ENCODE measurements at regions not wholly inside any gene's neighbourhood (a gene's known extent, or its start where the extent isn't known, plus 50 kb on each side); places are given as distances from the start of the nearest gene placed in this dataset.

DNA sequence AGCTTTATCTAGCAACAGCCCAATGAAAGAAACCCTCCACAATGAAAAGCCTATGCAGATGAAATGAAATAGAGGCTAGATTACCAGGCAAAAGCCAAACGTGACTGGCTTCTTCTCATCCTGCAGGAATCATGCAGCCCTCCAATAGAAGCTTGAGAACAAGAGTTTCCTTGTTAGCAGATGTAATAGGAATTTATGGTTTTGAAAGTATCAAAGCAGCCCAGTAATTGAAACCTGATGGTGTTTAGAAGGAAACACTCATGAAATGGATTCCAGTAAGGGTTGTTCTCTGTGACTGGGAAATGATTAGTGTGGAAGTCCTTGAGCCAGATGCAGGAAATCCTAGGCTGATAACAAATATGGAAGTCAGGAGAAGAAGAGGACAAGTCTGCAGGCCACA is 320.3 kb upstream of the TSPY4 start:
- TF ChIP-seq, protein P1, sequence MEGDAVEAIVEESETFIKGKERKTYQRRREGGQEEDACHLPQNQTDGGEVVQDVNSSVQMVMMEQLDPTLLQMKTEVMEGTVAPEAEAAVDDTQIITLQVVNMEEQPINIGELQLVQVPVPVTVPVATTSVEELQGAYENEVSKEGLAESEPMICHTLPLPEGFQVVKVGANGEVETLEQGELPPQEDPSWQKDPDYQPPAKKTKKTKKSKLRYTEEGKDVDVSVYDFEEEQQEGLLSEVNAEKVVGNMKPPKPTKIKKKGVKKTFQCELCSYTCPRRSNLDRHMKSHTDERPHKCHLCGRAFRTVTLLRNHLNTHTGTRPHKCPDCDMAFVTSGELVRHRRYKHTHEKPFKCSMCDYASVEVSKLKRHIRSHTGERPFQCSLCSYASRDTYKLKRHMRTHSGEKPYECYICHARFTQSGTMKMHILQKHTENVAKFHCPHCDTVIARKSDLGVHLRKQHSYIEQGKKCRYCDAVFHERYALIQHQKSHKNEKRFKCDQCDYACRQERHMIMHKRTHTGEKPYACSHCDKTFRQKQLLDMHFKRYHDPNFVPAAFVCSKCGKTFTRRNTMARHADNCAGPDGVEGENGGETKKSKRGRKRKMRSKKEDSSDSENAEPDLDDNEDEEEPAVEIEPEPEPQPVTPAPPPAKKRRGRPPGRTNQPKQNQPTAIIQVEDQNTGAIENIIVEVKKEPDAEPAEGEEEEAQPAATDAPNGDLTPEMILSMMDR (IDR thresholded peaks at IDR 0.05; ENCODE audit: low read depth, low read length, missing input control): no peak
- TF ChIP-seq TAF1 (conservative IDR thresholded peaks at IDR 0.05) (no peak), GABPA (IDR thresholded peaks at IDR 0.05 in 1 of 2, conservative IDR thresholded peaks at IDR 0.05 in 1 of 2) (no peak), FOXA1 (IDR thresholded peaks at IDR 0.05) (no peak), HNF4A (conservative IDR thresholded peaks at IDR 0.05) (no peak), JUND (IDR thresholded peaks at IDR 0.05) (no peak), EGR1 (IDR thresholded peaks at IDR 0.05; ENCODE audit: low read depth in 2 of 2) (no peak), YY1 (IDR thresholded peaks at IDR 0.05) (no peak)
- TF ChIP-seq, protein P2, sequence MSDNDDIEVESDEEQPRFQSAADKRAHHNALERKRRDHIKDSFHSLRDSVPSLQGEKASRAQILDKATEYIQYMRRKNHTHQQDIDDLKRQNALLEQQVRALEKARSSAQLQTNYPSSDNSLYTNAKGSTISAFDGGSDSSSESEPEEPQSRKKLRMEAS (IDR thresholded peaks at IDR 0.05): no peak
- TF ChIP-seq, protein P3, sequence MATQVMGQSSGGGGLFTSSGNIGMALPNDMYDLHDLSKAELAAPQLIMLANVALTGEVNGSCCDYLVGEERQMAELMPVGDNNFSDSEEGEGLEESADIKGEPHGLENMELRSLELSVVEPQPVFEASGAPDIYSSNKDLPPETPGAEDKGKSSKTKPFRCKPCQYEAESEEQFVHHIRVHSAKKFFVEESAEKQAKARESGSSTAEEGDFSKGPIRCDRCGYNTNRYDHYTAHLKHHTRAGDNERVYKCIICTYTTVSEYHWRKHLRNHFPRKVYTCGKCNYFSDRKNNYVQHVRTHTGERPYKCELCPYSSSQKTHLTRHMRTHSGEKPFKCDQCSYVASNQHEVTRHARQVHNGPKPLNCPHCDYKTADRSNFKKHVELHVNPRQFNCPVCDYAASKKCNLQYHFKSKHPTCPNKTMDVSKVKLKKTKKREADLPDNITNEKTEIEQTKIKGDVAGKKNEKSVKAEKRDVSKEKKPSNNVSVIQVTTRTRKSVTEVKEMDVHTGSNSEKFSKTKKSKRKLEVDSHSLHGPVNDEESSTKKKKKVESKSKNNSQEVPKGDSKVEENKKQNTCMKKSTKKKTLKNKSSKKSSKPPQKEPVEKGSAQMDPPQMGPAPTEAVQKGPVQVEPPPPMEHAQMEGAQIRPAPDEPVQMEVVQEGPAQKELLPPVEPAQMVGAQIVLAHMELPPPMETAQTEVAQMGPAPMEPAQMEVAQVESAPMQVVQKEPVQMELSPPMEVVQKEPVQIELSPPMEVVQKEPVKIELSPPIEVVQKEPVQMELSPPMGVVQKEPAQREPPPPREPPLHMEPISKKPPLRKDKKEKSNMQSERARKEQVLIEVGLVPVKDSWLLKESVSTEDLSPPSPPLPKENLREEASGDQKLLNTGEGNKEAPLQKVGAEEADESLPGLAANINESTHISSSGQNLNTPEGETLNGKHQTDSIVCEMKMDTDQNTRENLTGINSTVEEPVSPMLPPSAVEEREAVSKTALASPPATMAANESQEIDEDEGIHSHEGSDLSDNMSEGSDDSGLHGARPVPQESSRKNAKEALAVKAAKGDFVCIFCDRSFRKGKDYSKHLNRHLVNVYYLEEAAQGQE (IDR thresholded peaks at IDR 0.05): no peak
